ENCODE measurements at regions not wholly inside any gene's neighbourhood (a gene's known extent, or its start where the extent isn't known, plus 50 kb on each side); places are given as distances from the start of the nearest gene placed in this dataset.

GRCh38 chr13:37385956-37386670, 212.5 kb downstream of the POSTN start:
- no peak for TF ChIP-seq CTCF (IDR thresholded peaks at IDR 0.05)

GRCh38 chr13:37385248-37385647, 213.3 kb downstream of the POSTN start:
- no peaks in the 10 kb centered on the region for H3K36me3 ChIP-seq
- no peak overlapping the region for H3K27ac ChIP-seq
- intact Hi-C loops (cut with DNase I; ENCODE audit: low total_unique reads), result no loop called here
- TF ChIP-seq CTCF (IDR thresholded peaks at IDR 0.05), result no peak
- no peaks in the 10 kb centered on the region for H3K27me3 ChIP-seq
- no peaks in the 10 kb centered on the region for H3K9me3 ChIP-seq
- H3K4me3 ChIP-seq, result no peak overlapping the region
- no peak for DNase-seq
- peaks cover 0 to 3% (median 0%) of the 10 kb centered on the region in 4 donors for H3K4me1 ChIP-seq

More at GRCh38 chr13:37385956-37386670, 212.5 kb downstream of the POSTN start:
- H3K36me3 ChIP-seq, result no peaks in the 10 kb centered on the region
- H3K4me3 ChIP-seq, result no peak overlapping the region
- no peak overlapping the region for H3K27ac ChIP-seq
- DNase-seq, result no peak
- H3K9me3 ChIP-seq, result no peaks in the 10 kb centered on the region
- H3K27me3 ChIP-seq, result no peaks in the 10 kb centered on the region
- peaks cover 0 to 3% (median 0%) of the 10 kb centered on the region in 4 donors for H3K4me1 ChIP-seq
- intact Hi-C loops (cut with DNase I; ENCODE audit: low total_unique reads), result no loop called here

- no peak overlapping the region for H3K4me3 ChIP-seq
- TF ChIP-seq CTCF (IDR thresholded peaks at IDR 0.05), result no peak
- DNase-seq, result no peak
- intact Hi-C loops (cut with DNase I; ENCODE audit: low total_unique reads), result no loop called here
- peaks cover 0 to 3% (median 0%) of the 10 kb centered on the region in 4 donors for H3K4me1 ChIP-seq
- no peaks in the 10 kb centered on the region for H3K27me3 ChIP-seq
- no peaks in the 10 kb centered on the region for H3K9me3 ChIP-seq
- H3K36me3 ChIP-seq, result no peaks in the 10 kb centered on the region
- no peak overlapping the region for H3K27ac ChIP-seq
These were observed 214.7 kb downstream of the POSTN start for GRCh38 chr13:37383856-37384370.

- no peaks in the 10 kb centered on the region for H3K9me3 ChIP-seq
- no peaks in the 10 kb centered on the region for H3K27me3 ChIP-seq
- no peak for DNase-seq
- no peak overlapping the region for H3K4me3 ChIP-seq
- peaks cover 0 to 3% (median 0%) of the 10 kb centered on the region in 4 donors for H3K4me1 ChIP-seq
- intact Hi-C loops (cut with DNase I; ENCODE audit: low total_unique reads), result no loop called here
- TF ChIP-seq CTCF (IDR thresholded peaks at IDR 0.05), result no peak
- no peak overlapping the region for H3K27ac ChIP-seq
- no peaks in the 10 kb centered on the region for H3K36me3 ChIP-seq
These were observed 215.5 kb downstream of the POSTN start for GRCh38 chr13:37383046-37383445.

GRCh38 chr13:37382146-37382545, 216.4 kb downstream of the POSTN start:
- intact Hi-C loops (cut with DNase I; ENCODE audit: low total_unique reads), result no loop called here

More at GRCh38 chr13:37382146-37382545, 216.4 kb downstream of the POSTN start:
- H3K27ac ChIP-seq, result no peak overlapping the region
- no peak for TF ChIP-seq CTCF (IDR thresholded peaks at IDR 0.05)
- peaks cover 0 to 3% (median 0%) of the 10 kb centered on the region in 4 donors for H3K4me1 ChIP-seq
- DNase-seq, result no peak
- H3K27me3 ChIP-seq, result no peaks in the 10 kb centered on the region
- H3K9me3 ChIP-seq, result no peaks in the 10 kb centered on the region
- H3K4me3 ChIP-seq, result no peak overlapping the region
- H3K36me3 ChIP-seq, result no peaks in the 10 kb centered on the region

Measured in tibial artery (tissue), 4 donors.